Mammary epithelial cell (primary cell): ENCODE measurements at regions not wholly inside any gene's neighbourhood (a gene's known extent, or its start where the extent isn't known, plus 50 kb on each side); places are given as distances from the start of the nearest gene placed in this dataset.

Source experiments
- EZH2 ChIP-seq: IDR thresholded peaks from 2 replicates; pipeline ENCODE4 v1.6.1; 2012; ENCODE audit warnings: low read length, inconsistent platforms, borderline replicate concordance
- TF ChIP-seq, protein P1 (sequence below), 2 donors: IDR thresholded peaks in 1 of 2; conservative IDR thresholded peaks in 1 of 2; 2 replicates each; pipeline ENCODE4 v1.5.1; 2011 to 2012; ENCODE audit warnings: inconsistent platforms in 2 of 2, low read length in 2 of 2, mild to moderate bottlenecking in 2 of 2, control low read depth in 1 of 2, low read depth in 1 of 2; ENCODE audit not compliant: insufficient read depth in 1 of 2; ENCODE audit errors: extremely low read depth in 1 of 2

DNA sequence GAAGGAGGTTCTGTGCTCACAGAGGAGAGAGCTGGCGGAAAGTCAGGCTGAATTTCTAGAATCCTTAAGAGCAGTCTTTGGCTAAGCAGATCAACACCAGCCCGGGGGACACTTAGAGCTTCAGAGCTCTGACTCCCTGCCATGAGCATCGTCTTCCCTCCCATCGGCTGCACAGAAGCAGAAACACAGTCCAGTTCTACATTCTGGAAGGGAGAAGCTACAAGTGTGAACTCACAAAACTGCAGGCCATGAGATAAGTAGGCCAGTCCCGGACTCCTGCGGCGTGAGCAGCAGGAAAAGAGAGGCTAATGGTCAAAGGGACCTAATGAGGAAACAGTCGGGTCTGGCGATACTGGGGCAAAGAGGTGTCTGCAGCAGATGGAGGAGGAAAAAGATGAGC, 211.5 kb downstream of the DHX15 start:
- TF ChIP-seq, protein P1, sequence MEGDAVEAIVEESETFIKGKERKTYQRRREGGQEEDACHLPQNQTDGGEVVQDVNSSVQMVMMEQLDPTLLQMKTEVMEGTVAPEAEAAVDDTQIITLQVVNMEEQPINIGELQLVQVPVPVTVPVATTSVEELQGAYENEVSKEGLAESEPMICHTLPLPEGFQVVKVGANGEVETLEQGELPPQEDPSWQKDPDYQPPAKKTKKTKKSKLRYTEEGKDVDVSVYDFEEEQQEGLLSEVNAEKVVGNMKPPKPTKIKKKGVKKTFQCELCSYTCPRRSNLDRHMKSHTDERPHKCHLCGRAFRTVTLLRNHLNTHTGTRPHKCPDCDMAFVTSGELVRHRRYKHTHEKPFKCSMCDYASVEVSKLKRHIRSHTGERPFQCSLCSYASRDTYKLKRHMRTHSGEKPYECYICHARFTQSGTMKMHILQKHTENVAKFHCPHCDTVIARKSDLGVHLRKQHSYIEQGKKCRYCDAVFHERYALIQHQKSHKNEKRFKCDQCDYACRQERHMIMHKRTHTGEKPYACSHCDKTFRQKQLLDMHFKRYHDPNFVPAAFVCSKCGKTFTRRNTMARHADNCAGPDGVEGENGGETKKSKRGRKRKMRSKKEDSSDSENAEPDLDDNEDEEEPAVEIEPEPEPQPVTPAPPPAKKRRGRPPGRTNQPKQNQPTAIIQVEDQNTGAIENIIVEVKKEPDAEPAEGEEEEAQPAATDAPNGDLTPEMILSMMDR (conservative IDR thresholded peaks at IDR 0.05 in 1 of 2, IDR thresholded peaks at IDR 0.05 in 1 of 2; ENCODE audit: extremely low read depth in 1 of 2, insufficient read depth in 1 of 2, low read depth in 1 of 2, low read length in 2 of 2) = no peak
- no peak for TF ChIP-seq EZH2
